Keratinocyte (primary cell): ENCODE measurements at regions not wholly inside any gene's neighbourhood (a gene's known extent, or its start where the extent isn't known, plus 50 kb on each side); places are given as distances from the start of the nearest gene placed in this dataset.

Experiments used
- DNase-seq: peaks from one replicate; pipeline ENCODE4 v3.0.0-alpha.2; 2011; ENCODE audit warnings: low read depth, missing footprints, low spot score
- FAIRE-seq: peaks from 2 replicates; lab custom pipeline; 2011; peaks lifted over from hg19 to GRCh38; lab: Jason Lieb, UNC
- H2AFZ ChIP-seq: 2 replicates; pipeline ENCODE4 v1.6.0; 2012; ENCODE audit warnings: low read length, control low read depth, inconsistent platforms; ENCODE audit not compliant: control insufficient read depth
- H3K27ac ChIP-seq: 2 replicates; pipeline ENCODE4 v1.5.1; 2011; ENCODE audit warnings: low read length; ENCODE audit not compliant: control insufficient read depth, insufficient read depth
- H3K27me3 ChIP-seq: 3 replicates; pipeline ENCODE4 v1.6.0; 2011; ENCODE audit warnings: low read length; ENCODE audit not compliant: control insufficient read depth, insufficient read depth; ENCODE audit errors: extremely low read depth
- H3K36me3 ChIP-seq, 2 experiments: 2 replicates in 1 of 2; 3 replicates in 1 of 2; pipeline ENCODE4 v1.5.1; 2011; ENCODE audit warnings: low read length in 2 of 2, mild to moderate bottlenecking in 1 of 2; ENCODE audit not compliant: control insufficient read depth in 2 of 2, insufficient read depth in 2 of 2; ENCODE audit errors: extremely low read depth in 1 of 2
- H3K4me1 ChIP-seq: 3 replicates; pipeline ENCODE4 v1.5.1; 2011; ENCODE audit warnings: low read length; ENCODE audit not compliant: control insufficient read depth, insufficient read depth; ENCODE audit errors: extremely low read depth
- H3K4me2 ChIP-seq: 3 replicates; pipeline ENCODE4 v1.6.0; 2011; ENCODE audit warnings: low read depth, low read length; ENCODE audit not compliant: control insufficient read depth, insufficient read depth; ENCODE audit errors: extremely low read depth
- H3K4me3 ChIP-seq, 3 experiments: fragments of 200-600 bp in 1 of 3; sonication (generic) in 1 of 3; 2 replicates in 2 of 3; 3 replicates in 1 of 3; pipeline ENCODE4 v1.5.1; 2011 to 2016; ENCODE audit warnings: low read length in 3 of 3, mild to moderate bottlenecking in 3 of 3, control low read depth in 2 of 3, inconsistent platforms in 1 of 3, low read depth in 1 of 3, mixed read lengths in 1 of 3, mixed run types in 1 of 3, moderate library complexity in 1 of 3; ENCODE audit not compliant: control insufficient read depth in 2 of 3, insufficient read depth in 2 of 3; ENCODE audit errors: extremely low read depth in 1 of 3
- H3K79me2 ChIP-seq: 2 replicates; pipeline ENCODE4 v1.6.0; 2012; ENCODE audit warnings: low read length; ENCODE audit not compliant: control insufficient read depth, insufficient read depth
- H3K9ac ChIP-seq: 3 replicates; pipeline ENCODE4 v1.6.0; 2011; ENCODE audit warnings: low read length; ENCODE audit not compliant: control insufficient read depth, insufficient read depth; ENCODE audit errors: extremely low read depth
- H3K9me1 ChIP-seq: 3 replicates; pipeline ENCODE4 v1.6.0; 2011; ENCODE audit warnings: low read length; ENCODE audit not compliant: control insufficient read depth, insufficient read depth; ENCODE audit errors: extremely low read depth
- H3K9me3 ChIP-seq: 2 replicates; pipeline ENCODE4 v1.5.1; 2012; ENCODE audit warnings: low read depth, low read length; ENCODE audit not compliant: control insufficient read depth
- H4K20me1 ChIP-seq: 3 replicates; pipeline ENCODE4 v1.6.0; 2011; ENCODE audit warnings: low read length; ENCODE audit not compliant: control insufficient read depth, insufficient read depth; ENCODE audit errors: extremely low read depth
- EZH2 ChIP-seq: IDR thresholded peaks from one replicate; pipeline ENCODE4 v1.6.1; 2012; ENCODE audit warnings: inconsistent platforms, mild to moderate bottlenecking, low read length, moderate library complexity
- dilution Hi-C: fragments of 300-500 bp; cut with MboI; formaldehyde crosslinking; loops from one replicate; pipeline ENCODE4 v1.7.0; 2020; ENCODE audit warnings: low sequenced_read_pairs; ENCODE audit not compliant: extremely low pct_ligation_motif_present
- TF ChIP-seq, protein P1 (sequence below), 3 experiments: IDR thresholded peaks in 1 of 3; conservative IDR thresholded peaks in 1 of 3; optimal IDR thresholded peaks in 1 of 3; 2 replicates in 2 of 3; 3 replicates in 1 of 3; pipeline versions ENCODE3 to v1.5.1; 2011; ENCODE audit warnings: low read length in 3 of 3, mild to moderate bottlenecking in 3 of 3, moderate library complexity in 2 of 3, control low read depth in 1 of 3, inconsistent platforms in 1 of 3; ENCODE audit not compliant: insufficient read depth in 2 of 3; ENCODE audit errors: extremely low read depth in 1 of 3

DNA sequence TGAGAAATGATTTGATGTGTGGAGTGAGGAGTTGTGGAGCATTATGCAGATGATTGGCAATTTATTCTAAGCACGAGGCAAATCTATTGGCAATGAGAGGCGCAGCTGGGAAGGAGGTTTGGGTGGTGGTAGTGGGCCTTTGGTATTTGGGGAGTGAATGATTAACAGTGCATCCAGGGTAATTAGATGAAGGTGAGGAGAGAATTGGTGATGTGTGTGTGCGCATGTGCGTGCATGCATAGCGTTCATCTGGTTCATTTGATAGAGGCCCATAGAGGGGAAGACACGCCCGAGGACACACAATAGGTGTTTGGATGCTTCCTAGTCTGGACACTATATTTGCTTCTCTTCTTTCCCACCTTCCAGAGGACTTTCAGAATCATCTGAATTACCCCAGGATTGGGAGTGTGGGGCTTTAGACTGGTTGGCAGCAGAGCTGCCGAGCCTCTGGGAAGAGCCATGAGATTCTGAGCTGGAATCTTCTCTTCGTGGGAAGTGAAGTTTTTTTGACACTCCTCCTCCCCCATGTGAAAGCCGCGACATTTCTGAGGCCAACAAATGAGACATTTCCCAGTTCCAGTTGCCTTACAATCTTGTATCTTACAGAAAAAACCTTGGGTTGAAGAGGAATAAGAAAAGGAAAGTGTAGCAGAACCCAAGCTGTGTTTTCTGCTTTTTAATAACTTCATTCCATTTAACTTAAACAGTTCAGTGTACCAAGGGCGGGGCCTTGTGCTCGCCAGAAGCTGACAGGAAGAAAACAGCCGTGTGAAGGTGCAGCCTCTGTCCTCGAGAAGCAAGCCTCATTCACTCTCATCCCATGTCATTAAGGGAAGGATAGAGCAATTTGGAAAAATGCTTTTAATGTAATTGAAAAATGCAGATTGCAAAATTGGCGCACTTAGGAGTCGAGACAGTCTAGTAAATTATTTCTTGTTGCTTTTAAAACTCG is 65.2 kb downstream of the SLC25A47 start:
- dilution Hi-C loops = no loop called here
- Histone ChIP-seq H2AFZ (no peak overlapping the region), H3K79me2 (no peaks in the 10 kb centered on the region), H3K9me1 (no peaks in the 10 kb centered on the region), H3K4me2 (no peak overlapping the region), H3K9me3 (no peaks in the 10 kb centered on the region), H3K9ac (no peak overlapping the region), H3K4me3 (no peak overlapping the region), H3K4me1 (no peaks in the 10 kb centered on the region), H3K27ac (no peak overlapping the region), H4K20me1 (peaks cover 3% of the 10 kb centered on the region), H3K27me3 (no peaks in the 10 kb centered on the region), H3K36me3 (peaks cover 0 to 3% of the 10 kb centered on the region in 2 experiments)
- no peak for TF ChIP-seq EZH2
- TF ChIP-seq, protein P1, sequence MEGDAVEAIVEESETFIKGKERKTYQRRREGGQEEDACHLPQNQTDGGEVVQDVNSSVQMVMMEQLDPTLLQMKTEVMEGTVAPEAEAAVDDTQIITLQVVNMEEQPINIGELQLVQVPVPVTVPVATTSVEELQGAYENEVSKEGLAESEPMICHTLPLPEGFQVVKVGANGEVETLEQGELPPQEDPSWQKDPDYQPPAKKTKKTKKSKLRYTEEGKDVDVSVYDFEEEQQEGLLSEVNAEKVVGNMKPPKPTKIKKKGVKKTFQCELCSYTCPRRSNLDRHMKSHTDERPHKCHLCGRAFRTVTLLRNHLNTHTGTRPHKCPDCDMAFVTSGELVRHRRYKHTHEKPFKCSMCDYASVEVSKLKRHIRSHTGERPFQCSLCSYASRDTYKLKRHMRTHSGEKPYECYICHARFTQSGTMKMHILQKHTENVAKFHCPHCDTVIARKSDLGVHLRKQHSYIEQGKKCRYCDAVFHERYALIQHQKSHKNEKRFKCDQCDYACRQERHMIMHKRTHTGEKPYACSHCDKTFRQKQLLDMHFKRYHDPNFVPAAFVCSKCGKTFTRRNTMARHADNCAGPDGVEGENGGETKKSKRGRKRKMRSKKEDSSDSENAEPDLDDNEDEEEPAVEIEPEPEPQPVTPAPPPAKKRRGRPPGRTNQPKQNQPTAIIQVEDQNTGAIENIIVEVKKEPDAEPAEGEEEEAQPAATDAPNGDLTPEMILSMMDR (optimal IDR thresholded peaks at IDR 0.05 in 1 of 3, IDR thresholded peaks at IDR 0.05 in 1 of 3, conservative IDR thresholded peaks at IDR 0.05 in 1 of 3; ENCODE audit: extremely low read depth in 1 of 3, insufficient read depth in 2 of 3, low read length in 3 of 3) = no peak
- DNase-seq (no peak), FAIRE-seq (no peak)

DNA sequence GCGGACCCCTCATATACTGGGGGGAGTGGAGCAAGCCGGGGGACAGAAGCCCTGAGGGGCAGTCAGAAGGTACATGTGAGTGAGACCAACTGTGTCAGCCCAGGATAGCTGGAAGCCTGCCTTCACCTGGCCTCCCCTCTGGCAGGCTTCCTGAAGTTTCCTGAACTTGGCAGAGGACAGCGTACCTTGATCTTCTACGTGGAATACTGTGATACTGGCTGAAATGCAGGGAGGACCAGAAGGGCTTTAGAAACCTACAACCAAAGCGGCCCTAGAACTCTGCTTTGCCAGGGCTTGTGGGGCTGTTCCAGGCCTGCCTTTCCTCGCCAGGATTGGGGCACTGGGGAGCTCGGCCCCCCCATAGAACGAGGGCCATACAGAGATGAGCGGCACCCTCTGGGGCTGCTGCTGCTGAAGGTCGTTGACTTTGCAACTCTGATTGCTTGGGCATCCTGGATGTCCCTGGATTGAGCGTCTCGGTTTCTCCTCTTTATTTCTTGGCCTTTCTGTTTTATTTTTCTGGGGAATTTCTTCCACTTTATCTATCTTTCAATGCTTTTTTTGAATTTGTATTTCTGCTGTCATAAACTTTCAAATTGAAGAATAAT is 66.5 kb downstream of the SLC25A47 start:
- DNase-seq (no peak), FAIRE-seq (no peak)
- no peaks in the 10 kb centered on the region for H3K9me3 ChIP-seq
- H4K20me1 ChIP-seq = peaks cover under 1% of the 10 kb centered on the region
- H3K4me1 ChIP-seq = no peaks in the 10 kb centered on the region
- no peak overlapping the region for H3K4me2 ChIP-seq
- H3K9me1 ChIP-seq = no peaks in the 10 kb centered on the region
- H3K27ac ChIP-seq = no peak overlapping the region
- TF ChIP-seq, protein P1 (optimal IDR thresholded peaks at IDR 0.05 in 1 of 3, IDR thresholded peaks at IDR 0.05 in 1 of 3, conservative IDR thresholded peaks at IDR 0.05 in 1 of 3; ENCODE audit: extremely low read depth in 1 of 3, insufficient read depth in 2 of 3, low read length in 3 of 3) = no peak
- TF ChIP-seq EZH2 = no peak
- dilution Hi-C loops = no loop called here
- no peak overlapping the region for H2AFZ ChIP-seq
- H3K4me3 ChIP-seq = no peak overlapping the region
- no peaks in the 10 kb centered on the region for H3K27me3 ChIP-seq
- H3K36me3 ChIP-seq = peaks cover 0 to 3% of the 10 kb centered on the region in 2 experiments
- no peaks in the 10 kb centered on the region for H3K79me2 ChIP-seq
- no peak overlapping the region for H3K9ac ChIP-seq
